Breast epithelium (tissue), 3 donors: ENCODE measurements at regions not wholly inside any gene's neighbourhood (a gene's known extent, or its start where the extent isn't known, plus 50 kb on each side); places are given as distances from the start of the nearest gene placed in this dataset.

Source experiments
- POLR2A ChIP-seq: fragments of 450-650 bp; IDR thresholded peaks from one replicate; pipeline ENCODE4 v1.6.1; 2016; ENCODE audit warnings: antibody characterized with exemption, mild to moderate bottlenecking, moderate library complexity
- POLR2AphosphoS5 ChIP-seq, 3 donors: sonication (generic); formaldehyde crosslinking; IDR thresholded peaks; one replicate each; pipeline ENCODE4 v1.6.1; 2017; ENCODE audit warnings: antibody characterized with exemption in 3 of 3
- TF ChIP-seq, protein P1 (sequence below), 3 donors: fragments of 450-650 bp; IDR thresholded peaks; one replicate each; pipeline ENCODE4 v1.5.1; 2016 to 2017; ENCODE audit warnings: antibody characterized with exemption in 3 of 3, mild to moderate bottlenecking in 3 of 3, moderate library complexity in 3 of 3

DNA sequence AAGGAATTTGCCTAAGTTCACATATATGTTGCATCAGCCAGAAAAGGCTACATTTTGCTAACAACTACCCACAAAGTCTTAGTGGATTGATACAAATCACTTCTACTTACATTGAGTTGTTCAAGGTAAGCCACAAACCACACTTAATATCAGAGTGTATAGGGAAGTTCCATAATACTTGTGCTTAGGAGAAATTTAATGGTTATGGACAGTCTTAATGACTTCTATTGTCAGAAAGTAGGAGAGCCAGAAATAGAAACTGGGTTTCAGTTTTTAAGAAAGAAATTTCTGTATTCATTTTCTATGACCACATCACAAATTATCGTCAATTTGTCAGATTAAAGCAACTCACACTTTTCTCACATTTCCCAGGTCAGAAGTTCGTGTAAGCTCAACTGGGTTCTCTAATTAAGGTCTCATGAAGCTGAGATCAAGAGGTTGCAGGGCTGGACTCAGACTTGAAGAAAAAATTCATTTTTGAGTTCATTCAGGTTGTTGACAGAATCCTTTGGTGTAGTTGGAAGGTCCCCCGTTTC, 695.7 kb downstream of the CDH11 start:
- TF ChIP-seq POLR2A (no peak), POLR2AphosphoS5 (IDR thresholded peaks at IDR 0.05) (no peak)
- TF ChIP-seq, protein P1, sequence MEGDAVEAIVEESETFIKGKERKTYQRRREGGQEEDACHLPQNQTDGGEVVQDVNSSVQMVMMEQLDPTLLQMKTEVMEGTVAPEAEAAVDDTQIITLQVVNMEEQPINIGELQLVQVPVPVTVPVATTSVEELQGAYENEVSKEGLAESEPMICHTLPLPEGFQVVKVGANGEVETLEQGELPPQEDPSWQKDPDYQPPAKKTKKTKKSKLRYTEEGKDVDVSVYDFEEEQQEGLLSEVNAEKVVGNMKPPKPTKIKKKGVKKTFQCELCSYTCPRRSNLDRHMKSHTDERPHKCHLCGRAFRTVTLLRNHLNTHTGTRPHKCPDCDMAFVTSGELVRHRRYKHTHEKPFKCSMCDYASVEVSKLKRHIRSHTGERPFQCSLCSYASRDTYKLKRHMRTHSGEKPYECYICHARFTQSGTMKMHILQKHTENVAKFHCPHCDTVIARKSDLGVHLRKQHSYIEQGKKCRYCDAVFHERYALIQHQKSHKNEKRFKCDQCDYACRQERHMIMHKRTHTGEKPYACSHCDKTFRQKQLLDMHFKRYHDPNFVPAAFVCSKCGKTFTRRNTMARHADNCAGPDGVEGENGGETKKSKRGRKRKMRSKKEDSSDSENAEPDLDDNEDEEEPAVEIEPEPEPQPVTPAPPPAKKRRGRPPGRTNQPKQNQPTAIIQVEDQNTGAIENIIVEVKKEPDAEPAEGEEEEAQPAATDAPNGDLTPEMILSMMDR (IDR thresholded peaks at IDR 0.05) = no peak
